H1 (cell line): ENCODE measurements at regions not wholly inside any gene's neighbourhood (a gene's known extent, or its start where the extent isn't known, plus 50 kb on each side); places are given as distances from the start of the nearest gene placed in this dataset.

ENCODE experiments used
- CREB1 ChIP-seq: IDR thresholded peaks from 2 replicates; pipeline ENCODE4 v1.6.1; 2012; ENCODE audit warnings: inconsistent platforms
- CTCF ChIP-seq, 3 experiments: IDR thresholded peaks; 1 replicate in 2 of 3; 2 replicates in 1 of 3; pipeline versions ENCODE4 v1.5.1 to v1.6.1; 2011; ENCODE audit warnings: low read length in 3 of 3, mild to moderate bottlenecking in 3 of 3, inconsistent platforms in 2 of 3, low read depth in 1 of 3, moderate library complexity in 1 of 3; ENCODE audit not compliant: insufficient read depth in 1 of 3; ENCODE audit errors: control extremely low read depth in 1 of 3

- TF ChIP-seq CREB1 = no peak
- TF ChIP-seq CTCF (IDR thresholded peaks at IDR 0.05; ENCODE audit: control extremely low read depth in 1 of 3, insufficient read depth in 1 of 3, low read depth in 1 of 3, low read length in 3 of 3) = no peak
These were observed 584.3 kb upstream of the KLF4 start for GRCh38 chr9:108073823-108074222.
